ENCODE measurements at regions not wholly inside any gene's neighbourhood (a gene's known extent, or its start where the extent isn't known, plus 50 kb on each side); places are given as distances from the start of the nearest gene placed in this dataset.
"Not testable (repeated sequence)": the region's sequence is repeated elsewhere in the genome, so short reads cannot be mapped to it uniquely, and the experiment has no call there.

DNA sequence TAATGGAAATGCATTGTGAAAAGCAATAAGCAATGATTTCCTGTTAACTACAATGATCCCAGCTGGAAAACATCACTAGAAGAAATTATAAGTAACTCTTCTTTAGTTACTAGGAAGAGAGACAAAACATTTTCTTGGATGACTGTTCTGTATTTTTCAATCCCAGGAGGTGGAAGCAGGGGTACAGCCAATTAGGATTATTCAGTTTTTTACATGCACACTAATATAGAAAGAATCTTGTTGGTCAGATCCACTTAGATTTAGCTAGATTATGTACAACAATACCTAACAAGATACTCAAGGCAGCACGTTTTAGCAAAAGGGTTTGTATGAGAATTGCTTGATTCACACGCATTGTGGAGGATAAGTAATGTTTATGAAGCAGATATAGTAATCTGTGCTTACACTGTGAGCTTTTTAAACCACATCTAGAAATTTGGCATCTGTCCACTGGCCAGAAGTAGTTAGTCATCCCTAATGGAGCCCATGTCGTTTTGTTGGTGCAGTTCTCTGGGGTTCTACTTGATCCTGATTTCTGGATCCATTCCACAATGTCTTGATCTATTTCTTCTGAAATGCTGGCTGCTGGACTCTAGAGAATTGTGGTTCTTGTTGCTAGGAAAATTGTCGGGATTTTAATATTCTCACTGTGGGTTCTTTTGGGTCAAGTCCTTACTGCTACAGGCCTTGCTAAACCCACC lies 199.7 kb downstream of the ADCYAP1 start:
- in situ Hi-C loops (cut with MboI; ENCODE audit: low sequenced_read_pairs, unreplicated experiment), result no loop called here
- no peak for DNase-seq (ENCODE audit: low spot score)
- TF ChIP-seq, protein P1, sequence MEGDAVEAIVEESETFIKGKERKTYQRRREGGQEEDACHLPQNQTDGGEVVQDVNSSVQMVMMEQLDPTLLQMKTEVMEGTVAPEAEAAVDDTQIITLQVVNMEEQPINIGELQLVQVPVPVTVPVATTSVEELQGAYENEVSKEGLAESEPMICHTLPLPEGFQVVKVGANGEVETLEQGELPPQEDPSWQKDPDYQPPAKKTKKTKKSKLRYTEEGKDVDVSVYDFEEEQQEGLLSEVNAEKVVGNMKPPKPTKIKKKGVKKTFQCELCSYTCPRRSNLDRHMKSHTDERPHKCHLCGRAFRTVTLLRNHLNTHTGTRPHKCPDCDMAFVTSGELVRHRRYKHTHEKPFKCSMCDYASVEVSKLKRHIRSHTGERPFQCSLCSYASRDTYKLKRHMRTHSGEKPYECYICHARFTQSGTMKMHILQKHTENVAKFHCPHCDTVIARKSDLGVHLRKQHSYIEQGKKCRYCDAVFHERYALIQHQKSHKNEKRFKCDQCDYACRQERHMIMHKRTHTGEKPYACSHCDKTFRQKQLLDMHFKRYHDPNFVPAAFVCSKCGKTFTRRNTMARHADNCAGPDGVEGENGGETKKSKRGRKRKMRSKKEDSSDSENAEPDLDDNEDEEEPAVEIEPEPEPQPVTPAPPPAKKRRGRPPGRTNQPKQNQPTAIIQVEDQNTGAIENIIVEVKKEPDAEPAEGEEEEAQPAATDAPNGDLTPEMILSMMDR (IDR thresholded peaks at IDR 0.05; ENCODE audit: borderline replicate concordance, control extremely low read depth, extremely low read depth, insufficient read depth, missing control alignments), result no peak

DNA sequence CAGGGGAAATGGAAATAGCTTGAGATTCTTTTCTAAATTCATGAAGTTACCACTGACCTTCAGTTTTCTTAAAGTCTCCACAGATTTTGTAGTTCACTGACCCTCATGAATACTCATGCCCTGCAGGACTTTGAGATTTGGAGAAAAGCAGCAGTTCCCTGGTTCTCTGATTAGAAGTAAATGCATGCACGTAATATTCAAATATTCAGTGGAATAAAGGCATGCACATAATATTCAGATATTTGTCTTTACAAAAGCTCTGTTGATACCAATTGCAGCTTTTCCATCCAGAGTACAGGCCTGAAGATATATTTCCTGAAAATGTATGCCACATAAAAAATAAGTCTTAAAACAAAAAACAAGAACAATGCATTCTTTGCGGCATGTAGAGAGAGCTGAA lies 219.8 kb downstream of the ADCYAP1 start:
- TF ChIP-seq, protein P1 (IDR thresholded peaks at IDR 0.05; ENCODE audit: borderline replicate concordance, control extremely low read depth, extremely low read depth, insufficient read depth, missing control alignments), result no peak
- in situ Hi-C loops (cut with MboI; ENCODE audit: low sequenced_read_pairs, unreplicated experiment), result no loop called here
- no peak for DNase-seq (ENCODE audit: low spot score)

DNA sequence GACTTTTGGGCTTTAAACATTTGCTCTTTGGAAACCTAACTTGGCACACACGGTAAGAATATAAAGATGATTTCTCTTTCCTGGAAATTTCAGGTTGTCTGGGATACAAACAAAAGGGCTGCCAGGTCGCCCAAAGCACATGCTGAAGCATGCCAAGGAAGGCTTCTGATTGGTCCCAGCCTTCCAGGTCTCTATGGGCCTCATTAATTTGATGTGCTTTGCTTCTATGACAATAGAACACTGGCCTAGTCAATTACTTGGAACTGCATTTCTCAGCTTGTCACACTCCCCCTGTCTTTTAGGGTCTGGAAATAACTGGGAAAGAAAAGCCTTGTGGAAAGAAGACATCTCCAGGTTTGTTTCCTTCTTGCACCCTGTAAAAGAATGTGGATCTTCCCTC lies 228.9 kb downstream of the ADCYAP1 start:
- TF ChIP-seq, protein P1 (IDR thresholded peaks at IDR 0.05; ENCODE audit: borderline replicate concordance, control extremely low read depth, extremely low read depth, insufficient read depth, missing control alignments), result no peak
- DNase-seq (ENCODE audit: low spot score), result no peak
- in situ Hi-C loops (cut with MboI; ENCODE audit: low sequenced_read_pairs, unreplicated experiment), result no loop called here

DNA sequence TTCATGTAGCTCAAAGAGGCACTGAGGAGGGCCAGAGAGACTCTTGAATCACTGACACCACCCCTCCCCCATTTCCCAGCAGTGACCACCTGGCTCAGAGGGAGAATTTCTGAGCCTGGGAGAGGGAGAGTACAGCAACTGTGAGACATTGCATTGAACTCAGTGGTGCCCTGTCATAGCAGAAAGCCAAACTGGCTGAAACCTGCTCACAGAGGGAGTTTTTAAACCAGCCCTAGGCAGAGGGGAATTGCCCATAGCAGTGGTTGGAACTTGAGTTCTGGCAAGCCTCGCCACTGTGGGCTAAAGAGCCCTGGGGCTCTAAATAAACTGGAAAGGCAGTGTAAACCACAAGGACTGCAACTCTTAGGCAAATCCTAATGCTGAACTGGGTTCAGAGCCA lies 243.1 kb downstream of the ADCYAP1 start:
- TF ChIP-seq, protein P1 (IDR thresholded peaks at IDR 0.05; ENCODE audit: borderline replicate concordance, control extremely low read depth, extremely low read depth, insufficient read depth, missing control alignments), result no peak
- in situ Hi-C loops (cut with MboI; ENCODE audit: low sequenced_read_pairs, unreplicated experiment), result no loop called here
- DNase-seq (ENCODE audit: low spot score), result no peak

DNA sequence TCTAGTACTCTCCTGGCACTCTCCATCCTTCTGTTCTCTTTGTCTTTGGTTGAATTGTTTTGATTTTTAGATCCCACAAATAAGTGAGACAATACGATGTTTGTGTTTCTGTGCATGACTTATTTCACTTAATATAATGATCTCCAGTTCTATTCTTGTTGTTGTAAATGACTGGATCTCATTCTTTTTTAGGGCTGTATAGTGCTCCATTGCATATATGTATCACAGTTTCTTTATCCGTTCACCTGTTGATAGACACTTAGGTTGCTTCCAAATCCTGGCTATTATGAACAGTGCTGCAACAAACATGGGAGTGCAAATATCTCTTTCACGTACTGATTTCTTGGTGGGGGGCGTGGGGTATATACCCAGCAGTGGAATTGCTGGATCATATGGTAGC lies 245.0 kb downstream of the ADCYAP1 start:
- in situ Hi-C loops (cut with MboI; ENCODE audit: low sequenced_read_pairs, unreplicated experiment), result no loop called here
- no peak for DNase-seq (ENCODE audit: low spot score)
- TF ChIP-seq, protein P1 (IDR thresholded peaks at IDR 0.05; ENCODE audit: borderline replicate concordance, control extremely low read depth, extremely low read depth, insufficient read depth, missing control alignments), result no peak

DNA sequence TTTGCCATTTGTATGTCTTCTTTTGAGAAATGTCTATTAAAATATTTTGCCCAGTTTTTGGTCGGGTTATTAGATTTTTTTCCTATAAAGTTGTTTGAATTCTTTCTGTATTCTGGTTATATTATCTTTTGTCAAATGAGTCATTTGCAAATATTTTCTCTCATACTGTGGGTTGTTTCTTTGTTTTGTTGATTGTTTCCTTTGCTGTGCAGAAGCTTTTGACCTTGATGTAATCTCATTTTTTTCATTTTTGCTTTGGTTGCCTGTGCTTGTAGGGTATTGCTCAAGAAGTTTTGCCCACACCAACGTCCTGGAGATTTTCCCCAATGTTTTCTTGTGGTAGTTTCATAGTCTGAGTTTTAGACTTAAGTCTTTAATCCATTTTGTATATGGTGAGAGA lies 245.7 kb downstream of the ADCYAP1 start:
- DNase-seq (ENCODE audit: low spot score), result no peak
- in situ Hi-C loops (cut with MboI; ENCODE audit: low sequenced_read_pairs, unreplicated experiment), result no loop called here
- TF ChIP-seq, protein P1 (IDR thresholded peaks at IDR 0.05; ENCODE audit: borderline replicate concordance, control extremely low read depth, extremely low read depth, insufficient read depth, missing control alignments), result no peak

DNA sequence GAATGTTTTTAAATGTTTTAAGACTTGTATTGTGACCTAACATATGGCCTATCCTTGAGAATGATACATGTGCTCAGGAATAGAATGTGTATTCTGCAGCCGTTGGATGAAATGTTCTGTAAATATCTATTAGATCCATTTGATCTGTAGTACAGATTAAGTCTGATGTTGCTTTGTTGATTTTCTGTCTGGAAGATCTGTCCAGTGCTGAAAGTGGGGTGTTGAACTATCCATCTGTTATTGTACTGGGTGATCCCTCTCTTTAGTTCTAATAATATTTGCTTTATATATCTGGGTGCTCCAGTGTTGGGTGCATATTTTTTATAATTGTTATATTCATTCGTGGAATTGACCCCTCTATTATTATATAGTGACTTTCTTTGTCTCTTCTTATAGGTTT lies 248.3 kb downstream of the ADCYAP1 start:
- in situ Hi-C loops (cut with MboI; ENCODE audit: low sequenced_read_pairs, unreplicated experiment); DNase-seq (ENCODE audit: low spot score): not testable (repeated sequence)
